HuH-7 (cell line): ENCODE measurements at regions not wholly inside any gene's neighbourhood (a gene's known extent, or its start where the extent isn't known, plus 50 kb on each side); places are given as distances from the start of the nearest gene placed in this dataset.

Source experiments
- DNase-seq: peaks from one replicate; pipeline ENCODE4 v3.0.0; 2011; ENCODE audit warnings: low spot score

DNA sequence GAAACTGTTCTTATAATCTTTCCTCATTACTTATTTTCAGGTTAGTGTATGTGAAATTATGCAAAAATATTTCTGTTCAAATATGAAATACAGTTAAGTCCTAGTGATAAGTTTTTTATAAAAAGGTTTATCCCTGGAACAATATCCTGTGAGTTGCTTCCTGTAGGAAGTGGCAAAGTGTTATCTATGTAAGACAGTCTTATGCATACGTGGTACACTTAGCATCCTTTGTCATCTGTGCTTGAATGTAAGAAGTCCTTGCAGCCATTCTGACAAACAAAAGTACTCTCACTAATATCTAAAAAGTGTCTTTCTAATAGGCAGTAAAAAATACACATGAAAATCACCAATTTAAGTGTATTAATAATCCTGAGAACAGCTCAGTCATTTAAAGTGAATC lies 372.5 kb upstream of the BCHE start:
- no peak for DNase-seq

DNA sequence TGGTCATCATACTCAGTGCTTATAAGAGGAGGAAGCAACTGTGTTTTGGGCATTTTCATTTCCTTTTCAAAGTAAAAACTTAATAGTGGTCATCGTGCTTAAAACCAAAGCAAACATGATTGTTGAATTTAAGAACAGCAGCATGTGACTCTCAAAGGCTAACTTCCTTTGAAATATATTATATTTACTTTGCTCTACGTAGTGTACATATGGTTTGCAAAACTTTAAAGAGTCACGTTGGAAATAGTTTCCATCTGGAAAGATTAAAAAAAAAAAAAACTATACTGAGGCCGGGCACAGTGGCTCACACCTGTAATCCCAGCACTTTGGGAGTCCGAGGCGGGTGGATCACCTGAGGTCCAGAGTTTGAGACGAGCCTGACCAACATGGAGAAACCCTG lies 367.9 kb upstream of the BCHE start:
- no peak for DNase-seq

DNA sequence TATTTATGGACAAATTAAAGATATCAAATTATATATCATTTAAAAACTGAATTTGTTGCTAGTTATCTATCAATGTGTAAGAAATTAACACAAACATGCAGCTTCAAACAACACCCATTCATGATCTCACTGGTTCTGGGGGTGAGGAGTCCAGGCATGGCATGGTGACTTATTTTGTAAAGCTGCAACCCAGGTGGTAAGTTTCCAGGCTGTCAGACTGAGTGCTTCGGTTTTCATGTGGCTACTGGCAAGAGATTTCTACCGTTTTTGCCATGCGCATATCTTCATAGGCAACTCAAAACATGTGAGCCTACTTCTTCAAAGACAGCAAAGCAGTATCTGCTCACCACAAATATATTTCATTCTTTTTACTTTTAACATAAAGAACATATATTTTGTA lies 364.3 kb upstream of the BCHE start:
- no peak for DNase-seq

DNA sequence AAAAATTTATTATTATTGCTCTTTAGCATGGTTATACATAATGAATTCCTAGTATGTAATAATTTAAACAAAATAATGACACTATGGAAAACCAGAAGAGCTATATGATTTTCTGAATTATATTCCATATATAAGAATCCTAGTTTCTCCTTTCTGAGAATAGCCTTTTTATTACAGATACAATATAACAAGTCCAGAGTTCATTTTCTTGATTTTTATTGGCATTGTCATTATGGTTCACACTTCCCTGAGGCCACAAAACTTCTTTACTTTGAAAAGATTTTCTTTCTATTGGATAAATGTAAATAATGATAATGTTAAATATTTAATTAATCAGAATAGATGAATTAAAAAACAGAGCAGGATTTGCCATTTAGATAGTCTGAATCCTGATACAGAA lies 362.3 kb upstream of the BCHE start:
- DNase-seq = no peak

DNA sequence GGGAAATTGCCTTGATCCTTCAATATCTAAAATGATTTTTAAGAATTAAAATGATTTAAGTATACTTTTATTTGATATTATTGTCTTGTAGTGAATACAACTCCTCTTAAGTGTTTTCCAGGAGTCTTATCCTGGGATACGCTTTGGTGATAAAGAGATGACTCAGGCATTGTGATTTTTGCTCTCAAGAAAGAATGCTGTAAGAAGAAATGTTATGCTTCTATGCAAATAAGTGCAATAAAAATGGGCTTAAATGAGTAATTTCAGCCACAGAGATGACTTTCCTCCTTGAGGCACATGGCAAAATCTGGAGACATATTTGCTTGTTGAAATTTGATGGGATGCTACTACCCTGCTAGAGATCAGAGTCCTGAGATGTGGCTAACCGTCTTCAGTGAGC lies 358.6 kb upstream of the BCHE start:
- no peak for DNase-seq

DNA sequence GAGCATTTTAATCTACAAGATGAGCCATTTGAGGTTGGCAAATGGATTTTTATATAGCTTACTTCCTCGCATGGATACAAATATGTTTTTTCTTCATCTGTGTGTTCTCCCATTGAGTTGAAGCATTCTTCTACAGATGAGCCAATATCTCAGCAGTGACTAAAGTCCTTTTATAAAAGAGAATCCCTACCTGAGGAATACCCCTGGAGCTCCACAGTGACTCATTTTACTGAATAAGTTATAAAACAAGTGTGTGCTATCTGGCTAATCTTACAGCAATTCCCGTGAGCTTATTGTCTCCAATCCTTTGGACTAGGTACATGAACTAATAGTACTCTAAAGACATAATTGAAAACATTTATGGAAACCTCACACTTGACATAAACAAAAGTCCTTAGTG lies 354.2 kb upstream of the BCHE start:
- no peak for DNase-seq

DNA sequence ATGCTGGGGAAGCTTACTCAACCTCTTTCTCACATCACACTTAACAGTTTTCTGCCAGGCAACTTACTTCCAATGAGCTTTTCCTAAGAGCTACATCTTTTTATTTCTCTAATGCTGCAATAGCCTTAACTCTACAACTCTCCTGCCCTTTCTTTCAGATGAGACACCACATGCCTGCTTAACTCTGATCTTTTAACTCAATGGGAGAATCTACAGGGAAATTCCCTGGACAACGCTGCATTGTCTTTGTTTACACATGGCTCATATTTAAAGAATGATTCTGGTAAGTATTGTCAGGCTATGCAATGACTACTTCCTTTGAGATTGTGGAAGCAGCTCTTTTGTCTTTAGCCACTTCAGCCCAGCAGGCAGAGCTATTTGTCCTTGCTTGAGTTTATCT lies 353.1 kb upstream of the BCHE start:
- no peak for DNase-seq

DNA sequence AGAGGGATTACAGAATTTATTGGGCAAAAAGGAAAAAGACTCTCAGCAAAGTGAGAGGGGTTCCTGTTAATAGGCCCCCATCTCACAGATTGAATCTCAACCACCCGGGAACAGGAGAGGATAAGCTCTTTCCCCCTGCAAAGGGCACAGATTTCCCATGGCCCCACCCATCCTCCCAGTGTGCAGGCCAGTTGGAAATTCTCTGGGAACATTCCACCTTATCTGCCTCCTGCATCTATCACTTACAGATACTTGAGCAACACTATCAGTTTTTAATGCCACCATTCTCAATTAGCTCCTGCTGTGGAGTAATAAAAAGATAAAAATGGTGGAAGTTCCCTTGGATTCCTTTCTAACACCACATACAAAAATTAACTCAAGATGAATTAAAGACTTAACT lies 350.0 kb upstream of the BCHE start:
- DNase-seq = no peak

DNA sequence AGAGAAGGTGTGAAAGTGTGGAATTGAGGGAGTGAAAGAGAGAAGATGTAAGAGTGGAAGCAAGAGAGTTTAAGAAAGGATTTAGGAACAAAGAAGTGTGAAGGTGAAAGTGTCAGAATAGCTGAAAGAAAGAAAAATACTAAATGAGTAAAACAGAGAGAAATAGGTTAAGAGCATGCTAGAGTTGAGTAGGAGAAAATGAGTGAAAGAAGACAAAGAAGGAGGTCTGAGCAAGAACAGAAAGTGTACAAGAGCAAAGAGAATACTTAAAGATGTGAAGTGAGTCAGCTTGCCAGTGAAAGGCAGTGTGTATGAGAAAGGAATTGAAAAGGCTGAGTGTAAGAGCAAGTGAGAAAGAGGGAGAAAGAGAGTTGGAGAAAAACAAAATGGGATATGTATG lies 348.8 kb upstream of the BCHE start:
- DNase-seq = no peak

DNA sequence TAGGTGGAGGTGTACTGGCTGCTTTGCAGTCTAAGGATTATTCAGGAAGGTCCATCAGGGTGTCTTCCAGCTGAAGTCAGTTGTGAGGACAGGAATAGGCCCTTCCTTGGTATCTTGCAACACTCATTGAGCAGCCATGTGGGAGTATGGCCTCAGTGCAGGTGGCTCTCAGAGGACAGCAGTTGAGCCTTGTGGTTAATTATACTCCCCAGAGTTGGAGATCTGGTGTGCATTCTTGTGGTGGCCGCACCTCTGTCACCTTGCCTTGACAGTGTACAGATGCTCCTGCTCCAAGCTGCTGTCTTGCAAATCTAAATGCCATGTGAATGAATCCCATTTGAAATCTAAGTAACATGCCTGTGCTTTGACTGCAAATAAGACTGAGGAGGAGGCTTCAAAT lies 339.9 kb upstream of the BCHE start:
- DNase-seq = no peak

DNA sequence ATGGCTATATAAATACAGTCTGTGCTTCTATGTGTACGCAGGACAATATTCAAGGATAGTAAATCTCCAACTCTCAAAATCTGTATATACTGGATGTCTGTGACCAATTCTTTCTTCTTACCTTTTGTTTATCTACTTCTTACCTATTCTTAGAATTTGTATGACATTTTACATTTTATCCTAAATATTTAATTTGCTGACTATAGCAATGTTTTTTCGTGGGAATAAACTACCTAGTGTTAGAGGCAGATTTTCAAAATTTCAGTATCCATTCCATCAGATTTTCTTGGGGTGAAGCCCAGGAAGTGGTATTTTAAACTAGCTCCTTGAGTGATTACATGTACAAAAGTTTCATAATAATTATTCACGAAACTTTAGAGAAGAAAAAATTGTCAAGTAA lies 334.5 kb upstream of the BCHE start:
- DNase-seq = no peak

DNA sequence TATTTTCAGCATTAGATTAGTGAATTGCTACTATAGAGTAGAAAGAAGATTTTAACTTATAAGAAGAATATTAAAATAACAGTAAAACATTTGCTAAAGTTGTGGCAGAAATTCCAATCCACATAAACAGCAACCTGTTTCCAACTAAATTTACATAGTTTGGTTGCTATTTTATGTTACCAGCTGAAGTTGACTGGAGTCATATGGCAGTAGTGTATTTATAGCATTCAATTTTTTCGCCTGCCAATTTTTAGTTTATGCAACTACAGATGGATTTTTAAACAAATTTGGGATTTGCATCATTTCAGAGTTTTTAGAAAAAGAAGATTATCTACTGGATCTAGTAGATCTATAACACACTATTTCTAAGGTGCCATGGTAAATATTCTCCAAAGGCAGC lies 332.5 kb upstream of the BCHE start:
- no peak for DNase-seq

DNA sequence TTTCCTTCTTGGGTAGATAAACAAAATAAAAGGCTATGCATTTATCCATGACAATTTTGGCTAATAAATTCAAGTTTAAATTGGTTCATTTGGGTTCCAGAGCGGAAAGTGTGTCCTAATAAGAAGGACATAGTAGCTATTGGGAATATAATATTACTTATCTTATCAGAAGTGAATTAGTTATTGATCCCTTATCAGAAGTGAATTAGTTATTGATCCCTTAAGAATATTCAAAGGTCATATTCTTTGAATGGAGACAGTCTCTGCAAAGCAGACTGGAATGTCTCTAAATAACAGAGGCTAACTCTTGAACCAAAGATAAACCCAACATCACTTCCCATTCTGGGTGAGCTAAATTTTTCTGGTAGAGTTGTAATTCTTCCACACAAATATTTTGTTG lies 290.7 kb upstream of the BCHE start:
- no peak for DNase-seq

DNA sequence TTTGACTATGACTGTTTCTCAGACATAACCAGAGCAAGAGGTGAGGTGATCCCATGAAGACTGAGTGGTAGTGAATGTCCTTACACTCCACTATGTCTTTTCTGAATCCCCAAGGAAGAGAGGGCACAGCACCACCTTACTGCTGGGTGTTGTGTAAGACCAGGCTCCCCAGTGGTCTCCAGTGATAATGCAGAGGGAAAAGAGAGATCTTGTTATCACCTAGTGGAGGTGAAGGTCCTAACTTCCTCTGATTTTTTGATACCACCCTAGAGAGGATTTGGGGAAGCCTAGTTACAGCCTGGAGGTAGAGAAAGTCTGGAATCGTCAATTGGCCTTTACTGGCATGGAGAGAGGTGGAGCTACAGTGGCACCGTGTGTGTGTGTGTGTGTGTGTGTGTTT lies 288.0 kb upstream of the BCHE start:
- no peak for DNase-seq

DNA sequence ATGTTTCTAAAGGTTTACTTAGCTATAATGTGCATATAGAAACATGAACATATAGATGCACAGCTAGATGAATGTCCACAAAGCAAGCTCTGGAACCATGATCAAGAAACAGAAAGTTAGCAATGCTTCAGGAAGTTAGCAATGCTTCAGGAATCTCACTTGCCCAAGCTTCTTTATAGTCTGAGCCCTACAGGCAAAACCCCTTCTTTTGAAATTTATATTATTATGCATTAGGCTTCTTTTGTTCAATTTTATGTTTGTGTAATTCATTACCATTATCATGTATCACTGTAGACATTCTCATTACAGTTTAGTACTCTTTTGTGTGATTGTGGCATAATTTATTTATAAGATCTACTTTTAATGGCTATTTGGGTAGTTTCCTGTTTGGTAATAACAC lies 286.4 kb upstream of the BCHE start:
- DNase-seq = no peak

DNA sequence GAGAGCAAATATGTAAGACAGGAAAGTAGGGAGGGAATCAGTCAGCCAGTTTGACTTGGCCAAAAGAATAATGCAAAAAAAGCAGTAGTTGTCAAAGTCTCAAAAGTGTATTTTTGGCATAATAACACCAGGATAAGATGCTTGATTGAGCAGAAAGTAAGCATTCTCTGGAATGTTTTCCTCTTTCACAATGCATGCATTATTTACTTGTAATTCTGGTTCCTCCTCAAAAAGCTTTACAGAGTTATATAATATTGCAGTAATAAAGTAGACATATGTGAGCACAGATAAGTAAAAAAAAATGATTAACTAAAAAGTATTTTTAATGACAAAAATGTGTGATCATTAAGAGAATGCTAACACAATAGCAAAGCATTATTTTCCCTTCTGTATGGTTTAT lies 285.9 kb upstream of the BCHE start:
- no peak for DNase-seq

DNA sequence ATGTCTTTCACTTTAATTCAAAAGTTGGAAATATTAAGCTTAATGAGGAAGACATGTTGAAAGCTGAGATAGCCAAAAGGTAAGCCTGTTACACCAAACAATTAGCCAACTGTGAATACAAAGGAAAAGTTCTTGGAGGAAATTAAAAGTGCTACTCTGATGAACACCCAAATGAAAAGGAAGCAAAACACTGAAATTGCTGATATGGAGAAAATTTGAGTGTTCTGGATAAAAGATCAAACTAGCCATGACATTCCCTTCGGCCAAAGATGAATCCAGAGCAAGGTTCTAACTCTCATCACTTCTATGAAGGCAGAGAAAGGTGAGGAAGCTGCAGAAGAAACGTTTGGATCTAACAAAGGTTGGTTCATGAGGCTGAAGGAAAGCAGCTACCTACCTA lies 280.8 kb upstream of the BCHE start:
- DNase-seq = no peak

DNA sequence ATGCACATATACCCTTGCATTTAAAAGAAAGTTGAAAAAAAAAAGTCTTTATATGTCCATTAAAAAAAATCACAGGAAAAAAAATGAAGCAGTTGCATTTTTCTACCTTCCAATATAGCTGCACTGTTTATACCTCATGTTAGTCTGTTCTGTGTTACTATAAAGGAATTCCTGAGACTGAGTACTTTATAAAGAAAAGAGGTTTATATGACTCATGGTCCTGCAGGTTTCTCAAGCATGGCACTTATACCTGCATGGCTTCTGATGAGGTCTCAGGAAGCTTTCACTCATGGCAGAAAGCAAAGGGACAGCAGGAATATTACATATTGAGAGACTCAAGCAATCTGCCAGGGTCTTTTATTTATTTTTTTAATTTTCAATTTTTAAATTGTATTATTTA lies 277.2 kb upstream of the BCHE start:
- no peak for DNase-seq

DNA sequence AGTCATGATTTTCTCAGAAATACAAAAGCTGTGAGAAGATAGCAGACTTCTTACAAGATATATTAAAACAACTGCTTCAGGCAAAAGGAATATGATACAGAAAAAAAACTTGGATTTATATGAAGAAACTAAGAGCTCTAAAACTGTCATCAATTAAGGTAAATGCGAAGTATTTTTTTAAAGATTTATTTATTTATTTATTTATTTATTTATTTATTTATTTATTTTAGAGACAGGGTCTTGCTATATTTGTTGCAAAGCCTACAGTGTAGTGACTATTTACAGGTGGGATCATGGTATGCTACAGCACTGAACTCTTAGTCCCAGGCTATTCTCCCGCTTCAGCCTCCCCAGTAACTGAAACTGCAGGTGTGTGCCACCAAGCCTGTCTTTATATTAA lies 274.3 kb upstream of the BCHE start:
- DNase-seq = no peak

DNA sequence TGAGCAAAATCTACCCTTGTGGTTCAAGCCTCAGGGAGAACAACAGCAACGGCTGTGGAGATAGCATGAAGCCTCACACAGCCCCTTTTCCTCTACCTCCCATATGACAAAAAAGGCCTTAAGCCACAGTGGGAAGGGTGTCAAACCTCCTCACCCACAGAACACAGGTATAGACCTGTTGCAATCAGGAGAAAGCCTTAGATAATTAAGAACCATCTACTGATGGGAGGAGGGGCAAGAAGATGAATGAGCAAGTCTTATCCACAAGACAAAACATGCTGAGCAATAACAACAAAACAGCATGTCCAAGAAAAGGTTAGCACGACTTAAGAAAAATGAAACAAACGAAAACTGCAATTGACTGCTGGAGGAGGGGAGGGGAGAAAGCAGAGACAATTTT lies 272.9 kb upstream of the BCHE start:
- no peak for DNase-seq

DNA sequence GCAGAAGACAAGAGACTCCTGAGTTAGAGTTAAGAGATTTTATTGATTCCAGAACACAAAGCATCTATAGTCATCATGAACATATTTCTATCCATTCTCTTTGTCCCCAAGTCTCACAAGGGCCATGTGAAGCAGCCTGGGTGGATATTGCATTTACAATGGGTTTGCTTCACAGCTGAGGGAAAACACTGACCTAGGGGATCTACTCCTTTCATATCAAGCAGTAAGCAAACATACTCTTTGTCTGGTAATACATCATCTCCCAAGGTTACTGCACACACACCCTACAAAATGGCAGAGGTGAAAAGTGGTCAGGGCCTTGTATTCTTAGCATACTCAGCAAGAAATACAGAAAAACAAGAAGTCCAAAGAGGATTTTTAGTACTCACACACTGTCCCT lies 267.7 kb upstream of the BCHE start:
- DNase-seq = no peak

DNA sequence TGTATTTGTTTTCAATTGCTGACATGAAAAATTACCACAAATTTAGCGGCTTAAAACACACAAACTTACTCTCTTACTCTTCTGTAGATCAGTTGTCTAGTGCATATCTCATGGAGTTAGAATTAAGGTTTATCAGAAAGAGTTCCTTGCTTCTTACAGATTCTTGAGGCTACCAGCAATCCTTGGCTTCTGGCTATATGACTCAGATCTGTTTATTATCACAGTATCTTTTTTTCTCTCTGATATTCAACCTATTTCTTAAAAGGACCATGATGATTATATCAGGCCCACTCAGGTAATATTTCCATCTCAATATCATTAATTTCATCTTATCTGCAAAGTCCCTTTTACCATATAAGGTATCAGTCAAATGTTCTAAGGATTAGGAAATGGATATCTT lies 263.5 kb upstream of the BCHE start:
- DNase-seq = no peak

DNA sequence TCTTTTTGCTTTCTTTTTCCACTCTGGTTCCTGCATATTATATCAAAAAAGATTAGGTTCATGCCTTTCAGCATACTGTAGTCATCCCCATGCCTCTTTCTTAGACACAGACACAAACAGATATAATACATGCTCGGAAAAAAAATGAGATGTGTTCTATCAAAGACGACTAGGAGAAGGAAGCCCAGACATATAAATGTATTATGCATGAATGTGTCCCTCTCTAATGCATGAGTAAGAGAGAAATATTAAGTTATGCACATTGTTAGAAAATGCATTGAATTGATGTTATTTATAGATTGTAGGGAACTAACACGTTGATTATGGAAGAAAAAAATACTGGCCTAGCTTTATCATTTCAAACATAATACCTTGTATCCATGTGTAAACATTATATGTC lies 252.4 kb upstream of the BCHE start:
- no peak for DNase-seq

DNA sequence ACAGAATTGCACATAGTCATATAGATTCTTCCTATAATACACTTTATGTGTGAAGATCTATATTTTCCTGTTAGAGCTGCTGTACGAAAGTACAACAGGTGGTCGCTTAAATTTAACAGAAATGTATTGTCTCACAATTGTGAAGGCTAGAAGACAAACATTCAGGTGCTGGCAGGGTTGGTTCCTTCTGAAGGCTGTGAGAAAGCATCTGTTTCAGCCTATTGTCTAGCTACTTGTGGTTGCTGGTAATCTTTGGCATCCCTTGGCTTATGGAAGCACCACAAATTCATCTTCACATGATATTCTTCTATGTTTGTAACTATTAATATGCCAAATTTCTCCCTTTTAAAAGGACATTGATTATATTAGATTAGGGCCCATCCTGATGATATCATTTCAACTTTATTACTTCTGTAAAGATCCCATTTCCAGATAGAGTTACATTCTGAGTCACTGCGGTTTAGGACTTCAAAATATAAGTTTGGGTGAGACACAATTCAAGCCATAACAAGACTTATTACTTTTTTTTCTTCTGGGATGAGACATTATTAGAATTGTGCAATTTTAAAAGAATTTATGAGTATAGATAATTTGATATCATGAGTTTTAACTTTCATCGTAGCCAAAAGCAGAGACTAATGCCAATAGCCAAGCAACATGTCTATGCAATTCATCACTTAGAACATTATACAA lies 248.1 kb upstream of the BCHE start:
- no peak for DNase-seq

DNA sequence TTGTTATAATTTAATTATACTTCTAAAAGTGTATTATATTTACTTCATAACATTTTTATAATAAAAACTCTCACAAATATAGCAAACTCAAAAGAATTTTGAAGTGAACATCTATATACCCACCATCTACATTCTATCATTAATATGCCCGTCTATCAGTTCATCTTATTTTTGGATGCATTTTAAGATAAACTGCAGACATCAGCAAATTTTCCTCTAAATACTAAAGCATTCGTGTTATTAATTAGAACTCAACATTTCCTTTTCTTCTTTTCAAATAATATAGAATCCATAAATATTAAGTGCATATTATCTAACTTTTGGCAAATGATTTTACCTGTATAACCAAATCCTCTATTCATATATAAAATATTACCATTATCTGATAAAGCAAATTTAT lies 242.9 kb upstream of the BCHE start:
- no peak for DNase-seq
